Hepatic stellate cell (primary cell): ENCODE measurements at regions not wholly inside any gene's neighbourhood (a gene's known extent, or its start where the extent isn't known, plus 50 kb on each side); places are given as distances from the start of the nearest gene placed in this dataset.
"Not testable (repeated sequence)": the region's sequence is repeated elsewhere in the genome, so short reads cannot be mapped to it uniquely, and the experiment has no call there.

ENCODE experiments used
- DNase-seq: peaks from one replicate; pipeline ENCODE4 v3.0.0; 2011; ENCODE audit warnings: low spot score

DNA sequence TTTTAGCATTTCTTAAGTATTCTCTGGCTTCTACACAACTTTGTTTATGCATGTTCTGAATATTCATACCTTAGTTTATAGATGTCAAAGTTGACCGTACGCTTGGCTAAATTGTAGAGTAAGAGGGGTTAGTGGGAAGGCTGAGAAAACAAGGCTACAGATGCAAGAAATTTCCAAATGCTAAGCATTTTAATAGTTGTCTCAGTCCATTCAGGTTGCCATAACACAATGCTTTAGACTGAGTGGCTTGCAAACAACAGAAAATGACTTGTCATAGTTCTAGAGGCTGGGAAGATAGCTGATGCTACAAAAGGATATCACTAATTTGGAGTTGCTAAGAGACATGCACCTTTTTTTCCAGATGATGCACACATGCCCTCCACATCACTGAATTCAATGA is 53.0 kb upstream of the C1QTNF3 start:
- not testable (repeated sequence) for DNase-seq

DNA sequence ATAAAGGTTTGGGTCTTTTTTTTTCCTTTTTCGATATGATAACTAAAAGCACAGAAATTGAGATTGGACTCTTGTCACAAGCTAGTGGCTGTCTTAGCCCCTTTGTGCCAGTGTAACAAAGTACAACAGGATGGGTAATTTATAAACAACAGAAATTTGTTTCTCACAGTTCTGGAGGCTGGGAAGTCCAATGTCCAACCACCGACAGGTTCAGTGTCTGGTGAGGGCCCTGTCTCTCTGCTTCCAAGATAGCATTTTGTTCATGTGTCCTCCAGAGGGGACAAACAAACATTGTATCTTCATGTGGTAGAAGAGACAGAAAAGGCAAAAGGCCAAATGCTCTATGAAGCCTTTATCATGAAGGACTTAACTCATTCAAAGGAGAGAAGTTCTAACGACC is 56.9 kb upstream of the C1QTNF3 start:
- not testable (repeated sequence) for DNase-seq

DNA sequence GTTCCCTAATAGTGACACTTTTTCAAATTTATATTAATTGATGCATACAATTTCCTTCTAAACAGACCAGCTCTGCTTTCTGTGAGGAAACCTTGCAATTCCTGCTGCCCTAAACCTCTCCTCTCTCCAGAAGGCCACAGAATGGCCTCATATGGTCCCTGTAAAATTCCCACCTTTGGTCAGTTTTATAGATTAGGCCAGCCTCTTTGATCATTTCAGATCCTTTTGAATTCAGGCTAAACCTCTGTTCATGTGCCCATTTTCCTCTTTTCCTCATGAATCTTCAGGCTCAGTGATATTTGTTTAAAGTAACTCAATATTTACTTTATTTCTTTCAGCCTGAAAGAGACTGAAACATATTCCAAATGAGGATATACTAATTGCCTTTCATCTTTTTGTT is 58.6 kb upstream of the C1QTNF3 start:
- not testable (repeated sequence) for DNase-seq

DNA sequence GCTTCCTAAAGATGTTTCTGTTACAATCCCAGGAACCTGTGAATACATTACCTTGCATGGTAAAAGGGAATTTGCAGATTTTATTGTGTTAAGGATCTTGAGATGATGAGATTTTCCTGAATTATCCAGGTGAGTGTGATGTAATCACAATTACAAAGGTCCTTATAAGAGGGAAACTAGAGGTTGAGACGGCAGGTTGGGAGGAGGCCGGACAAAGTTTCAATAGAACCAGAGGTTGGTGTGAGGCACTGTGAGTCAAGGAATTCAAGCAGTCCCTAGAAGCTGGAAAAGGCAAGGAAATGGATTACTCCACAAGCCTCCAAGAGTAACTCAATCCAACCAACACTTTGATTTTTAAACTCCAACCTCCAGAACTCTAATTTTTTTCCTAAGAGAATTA is 65.9 kb upstream of the C1QTNF3 start:
- not testable (repeated sequence) for DNase-seq

DNA sequence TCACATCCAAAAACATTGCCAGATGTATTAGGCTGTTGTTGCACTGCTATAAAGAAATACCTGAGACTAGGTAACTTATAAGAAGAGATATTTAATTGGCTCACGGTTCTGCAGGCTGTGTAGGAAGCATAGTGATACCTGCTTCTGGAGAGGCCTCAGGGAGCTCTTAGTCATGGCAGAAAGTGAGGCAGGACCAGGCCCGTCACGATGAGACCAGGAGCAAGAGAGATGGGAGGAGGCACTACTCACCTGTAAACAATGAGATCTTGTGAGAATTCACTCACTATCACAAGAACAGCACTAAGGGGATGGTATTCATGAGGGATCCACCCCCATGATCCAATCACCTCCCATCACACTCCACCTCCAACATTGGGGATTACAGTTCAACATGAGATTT is 81.3 kb upstream of the C1QTNF3 start:
- DNase-seq, result not testable (repeated sequence)

DNA sequence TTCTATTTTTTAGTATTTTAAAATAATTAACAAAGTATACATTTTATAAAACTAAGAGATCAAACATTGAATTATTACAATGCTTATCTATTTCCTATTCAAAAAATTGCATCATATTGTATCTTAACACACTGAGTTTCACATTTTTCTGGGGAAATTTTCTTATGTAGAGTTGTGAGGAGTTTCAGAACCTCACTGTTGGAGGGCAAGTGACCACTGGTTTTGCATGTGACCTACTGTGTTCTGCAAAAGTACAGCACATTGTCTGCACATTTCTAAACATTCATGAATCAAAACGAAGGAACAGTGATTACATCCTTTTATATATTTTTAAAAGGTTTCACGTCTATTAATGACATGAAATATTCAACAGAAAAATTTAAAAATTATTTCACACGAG is 82.3 kb upstream of the C1QTNF3 start:
- not testable (repeated sequence) for DNase-seq

DNA sequence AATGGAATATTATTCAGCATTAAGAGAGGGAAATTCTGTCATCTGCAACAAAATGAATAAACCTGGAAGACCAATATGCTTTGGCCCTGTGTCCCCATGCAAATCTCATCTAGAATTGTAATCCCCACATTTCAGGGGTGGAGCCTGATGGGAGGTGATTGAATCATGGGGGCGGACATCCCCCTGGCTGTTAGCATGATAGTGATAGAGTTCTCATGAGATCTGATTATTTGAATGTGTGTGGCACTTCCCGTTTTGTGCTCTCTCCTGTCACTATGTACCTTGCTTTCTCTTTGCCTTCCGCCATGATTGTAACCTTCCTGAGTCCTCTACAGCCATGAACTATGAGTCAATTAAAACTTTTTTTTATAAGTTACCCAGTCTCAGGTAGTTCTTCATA is 83.7 kb upstream of the C1QTNF3 start:
- DNase-seq, result not testable (repeated sequence)

DNA sequence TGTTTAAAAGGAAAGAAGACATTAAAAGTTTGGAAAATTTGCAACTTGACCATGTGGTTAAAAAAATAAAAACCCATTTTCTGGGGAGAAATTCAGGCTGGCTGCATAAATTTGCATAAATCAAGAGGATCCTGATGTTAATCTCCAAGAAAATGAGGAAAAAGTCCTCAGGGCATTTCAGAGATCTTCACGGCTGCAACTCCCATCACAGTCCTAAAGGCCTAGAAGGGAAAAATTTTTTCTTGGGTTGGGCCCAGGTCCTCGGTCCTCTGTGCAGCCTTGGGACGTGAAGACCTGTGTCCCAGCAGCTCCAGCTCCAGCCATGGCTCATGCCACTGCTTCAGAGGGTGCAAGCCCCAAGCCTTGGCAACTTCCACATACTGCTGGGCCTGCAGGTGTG is 84.8 kb upstream of the C1QTNF3 start:
- not testable (repeated sequence) for DNase-seq

DNA sequence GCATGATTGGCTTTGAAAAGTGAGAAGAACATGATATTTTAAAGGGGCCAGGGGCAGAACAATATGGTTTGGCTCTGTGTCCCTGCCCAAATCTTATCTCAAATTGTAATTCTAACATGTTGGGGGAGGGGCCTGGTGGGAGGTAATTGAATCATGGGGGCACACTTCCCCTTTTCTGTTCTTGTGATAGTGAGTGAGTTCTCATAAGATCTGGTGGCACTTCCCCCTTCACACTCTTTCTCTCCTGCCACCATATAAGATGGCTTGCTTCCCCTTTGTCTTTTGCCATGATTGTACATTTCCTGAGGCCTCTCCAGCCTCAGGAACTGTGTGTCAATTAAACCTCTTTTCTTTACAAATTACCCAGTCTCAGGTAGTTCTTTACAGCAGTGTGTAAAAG is 85.9 kb upstream of the C1QTNF3 start:
- DNase-seq, result not testable (repeated sequence)

DNA sequence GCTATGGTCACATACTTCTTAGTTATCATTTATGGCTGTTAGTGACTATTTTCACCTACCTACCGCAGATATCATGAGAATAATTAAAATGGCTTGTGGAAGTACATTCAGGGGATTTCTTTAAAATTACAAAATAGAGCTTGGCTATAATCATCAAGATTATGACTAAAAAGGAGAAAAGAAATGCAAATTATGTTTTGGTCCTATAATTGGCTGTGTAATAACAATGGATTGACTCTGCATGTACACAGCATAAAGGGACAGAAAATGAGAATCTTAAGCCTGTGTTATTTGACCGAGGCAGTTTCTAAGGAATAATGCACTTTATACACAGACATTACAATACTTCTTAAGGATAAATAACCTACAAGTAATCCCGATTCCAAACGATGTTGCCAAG is 112.0 kb upstream of the C1QTNF3 start:
- not testable (repeated sequence) for DNase-seq

DNA sequence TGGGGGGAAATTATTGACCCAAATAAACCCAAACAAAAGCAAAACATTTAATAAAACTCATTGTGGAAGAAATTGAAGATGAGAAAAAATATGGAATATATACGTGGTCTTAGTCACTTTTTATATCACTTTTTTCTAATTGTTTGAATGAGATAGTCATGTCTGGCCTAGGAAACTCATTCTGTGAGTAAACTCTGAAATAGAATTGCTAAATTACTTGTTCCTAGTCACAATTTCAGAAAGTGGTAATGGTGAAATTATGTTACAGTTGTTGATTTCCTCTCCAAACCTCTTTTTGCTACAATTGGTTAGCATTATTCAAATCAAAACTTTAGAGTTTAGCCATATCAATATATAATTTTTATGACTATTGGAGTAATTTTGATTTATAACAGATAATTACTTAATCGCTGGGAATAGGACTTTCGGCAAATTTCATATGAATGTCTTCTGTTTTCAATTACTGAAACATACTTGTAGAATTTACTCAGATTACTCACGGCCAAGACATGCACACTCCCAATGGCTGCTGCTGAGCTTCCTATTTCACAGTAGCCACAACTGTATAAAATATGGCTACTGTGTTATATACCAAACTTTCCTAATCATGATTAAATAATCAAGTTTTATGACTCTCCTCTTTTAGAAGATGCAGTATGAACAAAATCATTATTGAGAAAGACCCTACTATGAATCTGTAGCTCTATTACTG is 113.8 kb upstream of the C1QTNF3 start:
- DNase-seq, result not testable (repeated sequence)

DNA sequence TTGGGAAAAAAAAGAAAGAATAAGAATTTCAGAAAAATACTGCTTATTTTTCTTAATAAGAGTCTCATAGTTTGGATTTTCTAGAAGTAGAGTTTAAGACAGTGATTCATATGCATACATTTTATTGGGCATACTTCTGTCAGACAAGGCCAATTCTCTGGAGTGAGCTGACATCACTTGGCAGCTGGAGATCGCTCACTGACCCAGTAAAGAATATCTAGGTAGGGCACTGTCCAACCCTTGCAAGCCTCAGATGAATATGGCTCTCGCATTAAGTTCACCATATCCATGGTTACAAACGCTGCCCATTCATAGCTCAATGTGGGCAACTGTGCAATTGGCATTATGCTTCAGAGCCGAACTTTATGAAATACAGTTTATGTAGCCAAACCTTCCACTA is 117.9 kb upstream of the C1QTNF3 start:
- DNase-seq, result not testable (repeated sequence)

DNA sequence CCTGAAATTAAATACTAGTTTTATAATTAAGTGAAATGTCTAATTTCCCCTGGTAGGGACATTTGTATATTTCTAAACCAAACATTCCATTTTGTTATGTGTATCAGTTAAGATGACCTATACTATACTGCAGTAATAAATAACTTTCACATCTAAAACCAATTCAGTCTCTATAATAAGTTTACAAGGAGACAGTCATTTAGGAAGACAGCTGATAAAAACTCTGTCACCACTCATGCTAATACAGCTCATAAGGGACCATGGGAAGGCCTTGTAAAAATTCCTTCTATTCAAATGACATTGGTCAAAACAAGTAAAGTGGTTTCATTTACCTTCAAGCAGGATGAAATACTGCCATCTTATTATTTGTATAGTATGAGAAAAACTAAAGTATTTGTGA is 128.4 kb upstream of the C1QTNF3 start:
- DNase-seq, result not testable (repeated sequence)

DNA sequence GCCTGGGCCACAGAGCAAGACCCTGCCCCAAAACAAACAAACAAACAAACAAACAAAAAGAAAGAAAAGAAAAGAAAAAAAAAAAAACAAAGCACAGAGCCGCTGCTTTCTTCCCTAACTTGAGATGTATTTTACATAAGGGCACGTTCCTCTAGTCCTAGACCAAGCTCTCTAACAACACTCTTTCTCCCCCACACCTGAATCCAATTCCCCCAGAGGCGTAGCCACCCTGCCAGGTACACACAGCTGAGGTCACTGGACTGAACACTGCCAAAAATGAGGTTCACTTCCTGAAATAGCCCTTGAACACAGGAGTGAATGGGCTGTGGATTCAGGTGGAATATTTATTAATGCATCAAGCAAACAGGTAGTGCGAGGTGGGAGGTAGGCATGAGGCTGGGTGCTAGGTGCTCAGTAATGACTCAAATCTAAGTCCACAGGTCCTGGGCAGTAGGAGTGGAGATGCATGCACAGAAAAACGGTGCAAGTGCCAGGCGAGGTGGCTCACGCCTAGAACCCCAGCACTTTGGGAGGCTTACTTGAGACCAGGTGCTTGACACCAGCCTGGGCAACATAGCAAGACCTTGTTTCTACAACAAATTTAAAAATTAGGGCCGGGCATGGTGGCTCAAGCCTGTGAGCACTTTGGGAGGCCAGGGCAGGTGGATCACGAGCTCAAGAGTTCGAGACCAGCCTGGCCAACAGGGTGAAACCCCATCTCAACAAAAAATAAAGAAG is 136.6 kb upstream of the C1QTNF3 start:
- DNase-seq, result not testable (repeated sequence)

DNA sequence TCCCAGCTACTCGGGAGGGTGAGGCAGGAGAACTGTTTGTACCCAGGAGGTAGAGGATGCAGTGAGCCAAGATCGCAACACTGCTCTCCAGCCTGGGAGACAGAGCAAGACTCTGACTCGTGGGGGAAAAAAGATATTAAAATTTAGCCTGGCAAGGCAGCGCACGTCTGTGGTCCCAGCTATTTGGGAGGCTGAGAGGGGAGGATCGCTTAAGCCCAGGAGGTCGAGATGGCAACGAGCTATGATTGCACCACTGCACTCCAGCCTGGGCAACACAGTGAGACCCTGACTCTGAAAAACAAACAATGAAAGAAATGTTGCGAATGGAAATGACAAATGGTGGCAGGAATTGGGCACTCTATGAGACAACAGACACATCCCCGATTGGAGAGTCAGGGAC is 137.2 kb upstream of the C1QTNF3 start:
- DNase-seq, result not testable (repeated sequence)

DNA sequence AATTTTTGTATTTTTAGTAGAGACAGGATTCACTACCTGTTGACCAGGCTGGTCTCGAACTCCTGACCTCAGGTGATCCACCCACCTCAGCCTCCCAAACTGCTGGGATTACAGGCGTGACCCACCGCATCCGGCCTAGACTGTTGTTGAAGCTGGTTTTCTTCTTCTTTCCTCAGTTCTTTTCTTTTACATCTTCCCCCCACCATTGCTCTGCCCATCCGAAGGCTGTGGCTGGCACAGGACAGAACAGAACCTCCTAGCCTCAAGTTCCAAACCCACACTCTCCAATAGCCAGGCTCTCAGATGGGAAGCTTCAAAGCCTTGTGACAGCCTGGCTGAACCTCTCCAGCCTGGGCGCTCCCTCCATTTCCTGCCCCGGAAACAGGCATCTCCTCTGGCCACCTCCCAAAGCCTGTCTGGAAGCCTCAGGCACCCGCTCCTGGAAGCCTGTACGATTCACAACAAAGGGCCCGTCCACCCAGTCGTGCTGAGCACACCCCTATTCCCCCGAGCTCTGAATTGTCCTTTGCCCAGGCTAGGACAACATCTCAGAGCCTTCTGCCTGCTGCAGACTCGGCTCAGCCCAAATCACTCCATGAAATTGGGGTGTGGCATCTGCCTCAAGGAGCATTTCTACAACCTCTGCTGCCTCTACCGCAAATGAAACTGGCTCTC is 138.1 kb upstream of the C1QTNF3 start:
- DNase-seq, result not testable (repeated sequence)

DNA sequence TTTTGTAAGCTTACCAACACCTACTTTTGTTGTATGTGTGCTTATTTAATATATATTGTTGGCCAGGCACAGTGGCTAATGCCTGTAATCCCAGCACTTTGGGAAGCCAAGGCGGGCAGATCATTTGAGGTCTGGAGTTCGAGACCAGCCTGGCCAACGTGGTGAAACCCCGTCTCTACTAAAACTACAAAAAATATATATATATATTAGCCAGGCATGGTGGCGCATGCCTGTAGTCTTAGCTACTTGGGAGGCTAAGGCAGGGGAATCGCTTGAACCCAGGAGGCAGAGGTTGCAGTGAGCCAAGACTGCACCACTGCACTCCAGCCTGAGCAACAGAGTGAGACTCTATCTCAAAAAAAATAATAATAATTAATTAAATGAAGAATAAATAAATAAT is 142.0 kb upstream of the C1QTNF3 start:
- DNase-seq, result not testable (repeated sequence)

DNA sequence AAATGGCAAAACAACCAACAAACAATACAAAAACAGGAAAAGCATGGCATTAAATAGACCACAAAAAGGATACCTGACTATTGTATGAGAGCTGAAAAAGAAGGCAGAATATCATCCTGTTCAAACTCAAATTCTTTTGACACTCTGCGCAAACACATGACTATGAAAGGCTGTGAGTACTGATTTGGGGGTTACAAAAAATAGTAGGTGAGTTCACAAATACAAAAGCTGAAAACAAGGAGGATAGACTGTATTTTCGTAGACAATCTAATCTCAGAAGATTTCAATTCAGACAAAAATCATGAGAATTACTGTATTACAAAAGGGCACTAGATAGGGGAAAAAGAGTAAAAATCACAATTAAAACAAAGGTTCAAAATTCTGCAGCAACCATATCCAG is 142.6 kb upstream of the C1QTNF3 start:
- not testable (repeated sequence) for DNase-seq

DNA sequence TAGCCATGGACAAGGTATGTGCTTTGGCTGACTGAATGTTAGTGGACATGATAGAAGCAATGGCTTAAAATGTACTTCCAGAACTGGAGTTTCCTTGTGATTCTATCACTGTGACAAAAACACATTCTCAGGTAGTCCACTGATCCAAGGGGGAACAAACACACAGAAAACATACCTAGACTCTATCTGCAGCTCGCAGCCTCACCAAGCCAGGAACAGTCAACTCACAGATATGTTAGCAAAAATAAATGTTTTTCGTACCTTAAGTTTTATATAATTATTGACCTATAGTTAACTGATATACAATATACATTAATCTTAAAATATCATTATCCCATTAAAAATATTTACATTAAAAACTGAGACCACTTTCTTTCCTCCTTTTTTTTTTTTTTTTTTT is 143.1 kb upstream of the C1QTNF3 start:
- not testable (repeated sequence) for DNase-seq

DNA sequence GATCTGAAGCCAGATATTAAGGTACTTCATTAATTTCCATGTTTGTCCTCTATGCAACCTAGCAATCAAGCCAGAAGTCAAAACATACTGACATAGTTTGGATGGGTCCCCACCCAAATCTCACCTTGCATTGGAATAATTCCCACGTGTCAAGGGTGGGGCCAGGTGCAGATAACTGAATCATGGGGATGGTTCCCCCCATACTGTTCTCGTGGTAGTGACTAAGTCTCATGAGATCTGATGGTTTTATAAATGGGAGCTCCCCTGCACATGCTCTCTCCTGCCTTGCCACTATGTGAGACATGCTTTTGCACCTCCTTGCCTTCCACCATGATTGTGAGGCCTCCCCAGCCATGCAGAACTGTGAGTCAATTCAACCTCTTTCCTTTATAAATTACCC is 143.9 kb upstream of the C1QTNF3 start:
- not testable (repeated sequence) for DNase-seq

DNA sequence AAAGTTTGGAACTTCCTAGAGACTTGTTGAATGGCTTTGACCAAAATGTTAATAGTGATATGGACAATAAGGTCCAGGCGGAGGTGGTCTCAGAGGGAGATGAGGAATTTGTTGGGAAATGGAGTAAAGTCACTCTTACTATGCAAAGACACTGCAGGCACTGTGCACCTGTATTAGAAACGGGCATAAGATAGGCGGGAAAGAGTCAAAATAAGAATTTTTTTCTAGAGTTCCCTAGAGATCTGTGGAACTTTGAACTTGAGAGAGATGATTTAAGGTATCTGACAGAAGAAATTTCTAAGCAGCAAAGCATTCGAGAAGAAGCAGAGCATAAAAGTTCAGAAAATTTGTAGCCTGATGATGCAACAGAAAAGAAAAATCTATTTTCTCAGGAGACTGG is 144.4 kb upstream of the C1QTNF3 start:
- DNase-seq, result not testable (repeated sequence)

DNA sequence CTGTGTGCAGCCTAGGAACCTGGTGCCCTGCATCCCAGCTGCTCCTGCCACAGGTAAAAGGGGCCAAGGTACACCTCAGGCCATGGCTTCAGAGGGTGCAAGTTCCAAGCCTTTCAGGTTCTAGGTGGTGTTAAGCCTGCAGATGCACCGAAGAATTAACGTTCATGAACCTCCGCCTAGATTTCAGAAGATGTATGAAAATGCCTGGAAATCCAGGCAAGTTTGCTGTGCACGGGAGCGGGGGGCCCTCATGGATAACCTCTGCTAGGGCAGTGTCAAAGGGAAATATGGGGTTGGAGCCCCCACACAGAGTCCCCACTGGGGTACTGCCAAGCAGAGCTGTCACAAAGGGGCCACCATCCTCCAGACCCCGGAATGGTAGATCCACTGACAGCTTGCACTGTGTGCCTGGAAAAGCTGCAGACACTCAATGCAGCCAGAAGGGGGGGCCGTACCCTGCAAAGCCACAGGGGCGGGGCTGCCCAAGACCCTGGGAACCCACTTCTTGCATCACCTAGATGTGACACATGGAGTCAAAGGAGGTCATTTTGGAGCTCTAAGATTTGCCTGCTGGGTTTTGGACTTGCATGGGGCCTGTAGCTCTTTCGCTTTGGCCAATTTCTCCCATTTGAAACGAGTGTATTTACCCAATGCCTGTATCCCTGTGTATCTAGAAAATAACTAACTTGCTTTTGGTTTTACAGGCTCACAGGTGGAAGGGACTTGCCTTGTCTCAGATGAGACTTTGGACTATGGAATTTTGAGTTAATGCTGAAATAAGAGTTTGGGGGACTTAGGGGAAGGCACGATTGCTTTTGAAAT is 145.2 kb upstream of the C1QTNF3 start:
- DNase-seq, result not testable (repeated sequence)
